Psoas muscle (tissue), 7 donors: ENCODE measurements at regions not wholly inside any gene's neighbourhood (a gene's known extent, or its start where the extent isn't known, plus 50 kb on each side); places are given as distances from the start of the nearest gene placed in this dataset.

Experiments
- ATAC-seq, 4 donors: fragments of 200-7000 bp; cut with Tn5 transposase; one replicate each; pipeline ENCODE4 v1.9.1; 2020; ENCODE audit warnings: moderate library complexity in 3 of 4, mild to moderate bottlenecking in 2 of 4
- DNase-seq, 2 donors: peaks; one replicate each; pipeline ENCODE4 v3.0.0-alpha.2; 2020
- H3K27ac ChIP-seq: fragments of 200-600 bp; one replicate; pipeline ENCODE4 v1.8.0; 2022
- H3K27me3 ChIP-seq, 3 donors: fragments of 200-600 bp in 1 of 3; one replicate each; pipeline versions ENCODE4 v1.6.1 to v1.8.0; 2013 to 2022; ENCODE audit warnings: low read length in 2 of 3, mild to moderate bottlenecking in 2 of 3, moderate library complexity in 1 of 3; ENCODE audit not compliant: insufficient read depth in 3 of 3
- H3K36me3 ChIP-seq, 2 donors: fragments of 200-600 bp in 1 of 2; one replicate each; pipeline versions ENCODE4 v1.6.1 to v1.8.0; 2013 to 2022; ENCODE audit warnings: low read depth in 1 of 2, mild to moderate bottlenecking in 1 of 2, moderate library complexity in 1 of 2; ENCODE audit not compliant: insufficient read depth in 1 of 2
- H3K4me1 ChIP-seq: fragments of 200-600 bp; one replicate; pipeline ENCODE4 v1.8.0; 2022
- H3K4me3 ChIP-seq: fragments of 200-600 bp; one replicate; pipeline ENCODE4 v1.8.0; 2022; ENCODE audit warnings: mild to moderate bottlenecking
- H3K9me3 ChIP-seq: fragments of 200-600 bp; one replicate; pipeline ENCODE4 v1.8.0; 2022
- WGBS, 3 donors: extraction: QIAGEN DNeasy Blood & Tissue Kit; methylation state at CpG; one replicate each; pipeline versions ENCODE4 v1.1.6 to v1.1.7; 2013; 5-methylcytosine and 5-hydroxymethylcytosine counted together
- intact Hi-C, 2 donors: fragments of 100-400 bp; cut with DNase I; formaldehyde crosslinking; loops; one replicate each; pipeline versions ENCODE4 v1.11.0 to v1.14.2; 2022
- TF ChIP-seq, protein P1 (sequence below): fragments of 200-600 bp; IDR thresholded peaks from one replicate; pipeline ENCODE4 v1.8.0; 2022; ENCODE audit warnings: antibody characterized with exemption
- donor health status: healthy with polysubstance abuse.
- donor health status: DM: no; HTN: no; CAD: no; lungs with moderate emphysema.
- donor health status: Bipolar disorder and iron deficiency.
- donor health status: healthy.
- donor health status: DM: yes; HTN: yes; CAD: no.
- donor health status: DM: no; HTN: no; CAD: no.
- donor health status: DM: yes; HTN: yes; CAD: no.

DNA sequence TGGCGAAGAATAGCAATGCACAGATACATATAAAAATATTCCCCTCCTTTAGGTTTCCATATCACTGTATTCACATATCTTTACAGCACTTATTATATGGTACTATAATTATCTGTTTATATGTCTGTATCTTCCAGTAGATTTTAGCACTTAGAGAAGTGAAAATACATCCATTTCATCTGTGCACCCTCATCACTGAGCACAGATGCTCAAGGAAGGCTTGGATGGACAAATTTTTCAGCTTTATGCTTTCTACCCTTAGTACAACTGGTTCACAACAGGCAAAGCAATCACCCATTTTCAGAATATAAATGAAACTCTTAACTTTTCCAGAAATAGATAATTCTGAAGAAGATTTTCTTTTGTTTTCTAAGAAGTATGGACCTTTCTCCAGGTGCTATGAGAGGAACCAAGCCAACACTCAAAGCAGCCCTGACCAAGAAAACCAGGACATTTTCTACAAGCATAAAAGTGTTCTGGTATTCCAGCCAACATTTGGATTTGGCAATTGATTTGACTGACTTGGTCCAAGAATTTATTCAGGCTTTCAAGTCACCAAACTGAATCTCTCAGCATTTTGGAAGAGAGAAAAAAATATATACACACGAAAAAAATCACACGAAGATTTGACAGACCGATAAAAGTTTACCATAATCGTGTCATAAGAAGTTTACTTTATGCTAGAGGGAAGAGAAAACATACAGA lies 170.2 kb upstream of the CD180 start:
- DNase-seq (no peak), ATAC-seq (no peak)
- Histone ChIP-seq H3K36me3 (no peaks in the 10 kb centered on the region), H3K27me3 (peaks cover 0 to 4% (median 0%) of the 10 kb centered on the region in 3 donors), H3K4me1 (no peaks in the 10 kb centered on the region), H3K27ac (no peak overlapping the region), H3K9me3 (no peaks in the 10 kb centered on the region), H3K4me3 (no peak overlapping the region)
- TF ChIP-seq, protein P1, sequence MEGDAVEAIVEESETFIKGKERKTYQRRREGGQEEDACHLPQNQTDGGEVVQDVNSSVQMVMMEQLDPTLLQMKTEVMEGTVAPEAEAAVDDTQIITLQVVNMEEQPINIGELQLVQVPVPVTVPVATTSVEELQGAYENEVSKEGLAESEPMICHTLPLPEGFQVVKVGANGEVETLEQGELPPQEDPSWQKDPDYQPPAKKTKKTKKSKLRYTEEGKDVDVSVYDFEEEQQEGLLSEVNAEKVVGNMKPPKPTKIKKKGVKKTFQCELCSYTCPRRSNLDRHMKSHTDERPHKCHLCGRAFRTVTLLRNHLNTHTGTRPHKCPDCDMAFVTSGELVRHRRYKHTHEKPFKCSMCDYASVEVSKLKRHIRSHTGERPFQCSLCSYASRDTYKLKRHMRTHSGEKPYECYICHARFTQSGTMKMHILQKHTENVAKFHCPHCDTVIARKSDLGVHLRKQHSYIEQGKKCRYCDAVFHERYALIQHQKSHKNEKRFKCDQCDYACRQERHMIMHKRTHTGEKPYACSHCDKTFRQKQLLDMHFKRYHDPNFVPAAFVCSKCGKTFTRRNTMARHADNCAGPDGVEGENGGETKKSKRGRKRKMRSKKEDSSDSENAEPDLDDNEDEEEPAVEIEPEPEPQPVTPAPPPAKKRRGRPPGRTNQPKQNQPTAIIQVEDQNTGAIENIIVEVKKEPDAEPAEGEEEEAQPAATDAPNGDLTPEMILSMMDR: no peak
- WGBS, 3 donors: 49 to 61% (median 58%) methylated on average over 5 of the region's 5 CpGs
- intact Hi-C loops: no loop called here

DNA sequence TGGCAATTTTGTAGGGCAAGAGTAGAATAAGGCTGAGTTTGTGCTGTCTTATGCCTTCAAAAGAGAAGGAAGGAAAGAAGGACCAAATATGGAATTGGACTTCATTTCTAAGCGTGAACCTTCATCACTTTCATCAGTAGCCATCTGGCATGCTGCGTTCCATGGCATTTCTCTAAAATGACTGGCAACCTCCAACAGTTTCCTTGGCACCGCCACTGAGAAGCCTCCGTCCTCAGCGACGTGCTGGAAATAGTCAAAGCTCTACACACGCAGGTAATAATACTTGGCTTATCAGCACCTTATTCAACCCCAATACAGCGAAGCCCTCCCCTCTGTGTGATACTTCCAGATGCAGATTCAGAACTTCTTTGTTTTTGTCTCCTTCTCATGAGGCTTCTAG lies 169.7 kb upstream of the CD180 start:
- TF ChIP-seq, protein P1: no peak
- intact Hi-C loops: no loop called here
- no peak for DNase-seq
- Histone ChIP-seq H3K27ac (no peak overlapping the region), H3K36me3 (no peaks in the 10 kb centered on the region), H3K9me3 (no peaks in the 10 kb centered on the region), H3K27me3 (peaks cover 0 to 4% (median 0%) of the 10 kb centered on the region in 3 donors), H3K4me1 (no peaks in the 10 kb centered on the region), H3K4me3 (no peak overlapping the region)
- ATAC-seq: no peak
- WGBS, 3 donors: 44 to 52% (median 52%) methylated on average over 8 of the region's 8 CpGs

- ATAC-seq (no peak), DNase-seq (no peak)
- no peaks in the 10 kb centered on the region for H3K4me1 ChIP-seq
- WGBS, 3 donors: 32 to 63% (median 35%) methylated on average over 3 of the region's 3 CpGs
- H3K27ac ChIP-seq: no peak overlapping the region
- TF ChIP-seq, protein P1: no peak
- no peaks in the 10 kb centered on the region for H3K36me3 ChIP-seq
- H3K27me3 ChIP-seq: peaks cover 0 to 4% (median 0%) of the 10 kb centered on the region in 3 donors
- no peak overlapping the region for H3K4me3 ChIP-seq
- intact Hi-C loops: no loop called here
- H3K9me3 ChIP-seq: no peaks in the 10 kb centered on the region
These were observed 167.9 kb upstream of the CD180 start for GRCh38 chr5:67364381-67364970.

GRCh38 chr5:67363963-67364362 lies 167.4 kb upstream of the CD180 start:
- no peak overlapping the region for H3K4me3 ChIP-seq
- intact Hi-C loops: no loop called here
- no peak overlapping the region for H3K27ac ChIP-seq
- H3K36me3 ChIP-seq: no peaks in the 10 kb centered on the region
- ATAC-seq (no peak), DNase-seq (no peak)
- no peaks in the 10 kb centered on the region for H3K9me3 ChIP-seq
- peaks cover 0 to 4% (median 0%) of the 10 kb centered on the region in 3 donors for H3K27me3 ChIP-seq
- WGBS, 3 donors: 65 to 74% (median 67%) methylated on average over 1 of the region's 1 CpG
- H3K4me1 ChIP-seq: no peaks in the 10 kb centered on the region
- TF ChIP-seq, protein P1: no peak
